GM18498 (cell line): ENCODE measurements at regions not wholly inside any gene's neighbourhood (a gene's known extent, or its start where the extent isn't known, plus 50 kb on each side); places are given as distances from the start of the nearest gene placed in this dataset.

ENCODE experiments used
- ATAC-seq: cut with Tn5 transposase; IDR thresholded peaks from one replicate; pipeline ENCODE4 v1.9.1; 2021; ENCODE audit warnings: mild to moderate bottlenecking, moderate library complexity; ENCODE audit not compliant: unreplicated experiment

GRCh38 chr14:105839425-105840265, 313.3 kb downstream of the TMEM121 start:
- no peak for ATAC-seq

- no peak for ATAC-seq
Measured at GRCh38 chr14:105840266-105841021, 314.1 kb downstream of the TMEM121 start.

GRCh38 chr14:105841022-105842009, 314.9 kb downstream of the TMEM121 start:
- ATAC-seq, result no peak

GRCh38 chr14:105842105-105842504, 315.7 kb downstream of the TMEM121 start:
- ATAC-seq, result no peak

GRCh38 chr14:105843444-105844046, 317.2 kb downstream of the TMEM121 start:
- no peak for ATAC-seq

GRCh38 chr14:105844047-105844630, 317.8 kb downstream of the TMEM121 start:
- no peak for ATAC-seq

- ATAC-seq, result no peak
Measured at GRCh38 chr14:105844810-105845724, 318.7 kb downstream of the TMEM121 start.

- ATAC-seq, result no peak
Measured at GRCh38 chr14:105845725-105846309, 319.4 kb downstream of the TMEM121 start.

- ATAC-seq, result no peak
Measured at GRCh38 chr14:105846312-105846711, 319.9 kb downstream of the TMEM121 start.

GRCh38 chr14:105847400-105847799, 321.0 kb downstream of the TMEM121 start:
- no peak for ATAC-seq

- no peak for ATAC-seq
Measured at GRCh38 chr14:105848570-105848969, 322.2 kb downstream of the TMEM121 start.

GRCh38 chr14:105849933-105850626, 323.7 kb downstream of the TMEM121 start:
- ATAC-seq, result no peak

- no peak for ATAC-seq
Measured at GRCh38 chr14:105850853-105851581, 324.6 kb downstream of the TMEM121 start.

GRCh38 chr14:105851716-105852377, 325.5 kb downstream of the TMEM121 start:
- ATAC-seq, result no peak

- no peak for ATAC-seq
Measured at GRCh38 chr14:105852378-105853088, 326.1 kb downstream of the TMEM121 start.
